ENCODE measurements at regions not wholly inside any gene's neighbourhood (a gene's known extent, or its start where the extent isn't known, plus 50 kb on each side); places are given as distances from the start of the nearest gene placed in this dataset.
"Not testable (repeated sequence)": the region's sequence is repeated elsewhere in the genome, so short reads cannot be mapped to it uniquely, and the experiment has no call there.

GRCh38 chr6:121682666-121683065, 247.2 kb downstream of the GJA1 start:
- Histone ChIP-seq H3K4me1 (no peaks in the 10 kb centered on the region), H3K4me3 (no peak overlapping the region), H3K27me3 (no peaks in the 10 kb centered on the region), H3K9me3 (peaks cover 0 to 7% (median 0%) of the 10 kb centered on the region in 11 donors), H3K27ac (no peak overlapping the region), H3K36me3 (no peaks in the 10 kb centered on the region)
- ATAC-seq = no peak
- no peak for TF ChIP-seq CTCF (IDR thresholded peaks at IDR 0.05)
- 97 to 98% methylated on average over 25 of the region's 25 CpGs for WGBS, 2 donors
- intact Hi-C loops (cut with DNase I) = no loop called here
- no peak for DNase-seq

- H3K27me3 ChIP-seq; H3K4me3 ChIP-seq; H3K27ac ChIP-seq; ATAC-seq; H3K9me3 ChIP-seq; intact Hi-C loops (cut with DNase I); H3K4me1 ChIP-seq; DNase-seq; H3K36me3 ChIP-seq: not testable (repeated sequence)
- WGBS, 2 donors = 93 to 99% methylated on average over 10 of the region's 10 CpGs
Observed at GRCh38 chr6:121685806-121686205, 250.4 kb downstream of the GJA1 start.

GRCh38 chr6:121686611-121687023, 251.2 kb downstream of the GJA1 start:
- no peaks in the 10 kb centered on the region for H3K36me3 ChIP-seq
- ATAC-seq = peak in 2 of 8 donors; percentile 33 to 61
- intact Hi-C loops (cut with DNase I) = no loop called here

GRCh38 chr6:121688974-121689373, 253.5 kb downstream of the GJA1 start:
- Histone ChIP-seq H3K4me1 (peaks cover 0 to 6% (median 0%) of the 10 kb centered on the region in 9 donors), H3K9me3 (no peaks in the 10 kb centered on the region), H3K4me3 (no peak overlapping the region), H3K36me3 (no peaks in the 10 kb centered on the region), H3K27ac (no peak overlapping the region), H3K27me3 (no peaks in the 10 kb centered on the region)
- WGBS, 2 donors = 78 to 83% methylated on average over 2 of the region's 2 CpGs
- ATAC-seq (no peak), DNase-seq (no peak)
- TF ChIP-seq CTCF (IDR thresholded peaks at IDR 0.05) = no peak
- intact Hi-C loops (cut with DNase I) = no loop called here

More at GRCh38 chr6:121686611-121687023, 251.2 kb downstream of the GJA1 start:
- TF ChIP-seq CTCF (IDR thresholded peaks at IDR 0.05) = no peak
- DNase-seq = peak in 1 of 2 donors; percentile 17
- H3K4me3 ChIP-seq = no peak overlapping the region
- peaks cover 0 to 6% (median 0%) of the 10 kb centered on the region in 9 donors for H3K4me1 ChIP-seq
- peaks cover 0 to 7% (median 0%) of the 10 kb centered on the region in 11 donors for H3K9me3 ChIP-seq
- WGBS, 2 donors = 72 to 87% methylated on average over 29 of the region's 29 CpGs
- no peak overlapping the region for H3K27ac ChIP-seq
- H3K27me3 ChIP-seq = no peaks in the 10 kb centered on the region

GRCh38 chr6:121691126-121691551, 255.7 kb downstream of the GJA1 start:
- no peak overlapping the region for H3K27ac ChIP-seq
- no peaks in the 10 kb centered on the region for H3K36me3 ChIP-seq
- H3K4me3 ChIP-seq = no peak overlapping the region
- no peaks in the 10 kb centered on the region for H3K9me3 ChIP-seq
- peaks cover 0 to 7% (median 0%) of the 10 kb centered on the region in 9 donors for H3K4me1 ChIP-seq
- DNase-seq (no peak), ATAC-seq (no peak)
- TF ChIP-seq CTCF (IDR thresholded peaks at IDR 0.05) = no peak
- WGBS, 2 donors = 24 to 26% methylated on average over 1 of the region's 1 CpG
- no peaks in the 10 kb centered on the region for H3K27me3 ChIP-seq
- intact Hi-C loops (cut with DNase I) = no loop called here

All from heart right ventricle (tissue), 16 donors.